GM13976 (cell line): ENCODE measurements at regions not wholly inside any gene's neighbourhood (a gene's known extent, or its start where the extent isn't known, plus 50 kb on each side); places are given as distances from the start of the nearest gene placed in this dataset.

Source experiments
- DNase-seq: peaks from one replicate; pipeline ENCODE4 v3.0.0; 2012; ENCODE audit warnings: low spot score
- CTCF ChIP-seq: IDR thresholded peaks from 2 replicates; pipeline ENCODE4 v1.5.1; 2012; ENCODE audit warnings: borderline replicate concordance, mild to moderate bottlenecking; ENCODE audit not compliant: insufficient read depth; ENCODE audit errors: extremely low read depth, missing control alignments, control extremely low read depth
- in situ Hi-C: fragments of 300-500 bp; cut with MboI; formaldehyde crosslinking; loops from one replicate; pipeline ENCODE4 v1.12.0; 2022; ENCODE audit warnings: low sequenced_read_pairs, mixed read lengths, inconsistent platforms; ENCODE audit not compliant: unreplicated experiment

GRCh38 chr1:221093903-221094791 lies 214.9 kb downstream of the HLX start:
- no peak for TF ChIP-seq CTCF
- in situ Hi-C loops = no loop called here
- DNase-seq = no peak

- TF ChIP-seq CTCF = no peak
- DNase-seq = no peak
- in situ Hi-C loops = no loop called here
Measured at GRCh38 chr1:221097479-221098281, 218.4 kb downstream of the HLX start.

- no peak for DNase-seq
- no peak for TF ChIP-seq CTCF
- in situ Hi-C loops = no loop called here
Measured at GRCh38 chr1:221098471-221099405, 219.5 kb downstream of the HLX start.

- TF ChIP-seq CTCF = no peak
- no peak for DNase-seq
- in situ Hi-C loops = no loop called here
Measured at GRCh38 chr1:221099747-221100595, 220.7 kb downstream of the HLX start.

- in situ Hi-C loops = no loop called here
- no peak for DNase-seq
- no peak for TF ChIP-seq CTCF
Measured at GRCh38 chr1:221100611-221101010, 221.4 kb downstream of the HLX start.
